WTC11 (cell line): ENCODE measurements at regions not wholly inside any gene's neighbourhood (a gene's known extent, or its start where the extent isn't known, plus 50 kb on each side); places are given as distances from the start of the nearest gene placed in this dataset.

Experiments used
- ATF3 ChIP-seq: sonication (generic); formaldehyde crosslinking; conservative IDR thresholded peaks from 2 replicates; pipeline ENCODE4 v1.8.1; 2022; ENCODE audit warnings: mild to moderate bottlenecking, missing genetic modification reagents
- CTCF ChIP-seq: fragments of 200-600 bp; IDR thresholded peaks from 2 replicates; pipeline ENCODE4 v1.8.0; 2022; ENCODE audit warnings: antibody characterized with exemption
- MAX ChIP-seq: sonication (generic); formaldehyde crosslinking; IDR thresholded peaks from 2 replicates; pipeline ENCODE4 v1.8.0; 2022; ENCODE audit warnings: mild to moderate bottlenecking, missing genetic modification reagents
- MLX ChIP-seq: sonication (generic); formaldehyde crosslinking; IDR thresholded peaks from 2 replicates; pipeline ENCODE4 v1.8.1; 2023; ENCODE audit warnings: mild to moderate bottlenecking, missing genetic modification reagents, moderate library complexity
- NFE2L1 ChIP-seq: sonication (generic); formaldehyde crosslinking; IDR thresholded peaks from 2 replicates; pipeline ENCODE4 v1.8.1; 2023; ENCODE audit warnings: missing genetic modification reagents
- ZBTB43 ChIP-seq: sonication (generic); formaldehyde crosslinking; IDR thresholded peaks from 2 replicates; pipeline ENCODE4 v1.8.1; 2023; ENCODE audit warnings: mild to moderate bottlenecking, missing genetic modification reagents

- no peak for TF ChIP-seq NFE2L1 (CRISPR knock-in tag)
- TF ChIP-seq MLX (CRISPR knock-in tag): no peak
- TF ChIP-seq MAX: no peak
- TF ChIP-seq CTCF: no peak
- TF ChIP-seq ATF3 (CRISPR knock-in tag): no peak
- no peak for TF ChIP-seq ZBTB43 (CRISPR knock-in tag)
Measured at GRCh38 chr17:51434434-51435170, 174.3 kb downstream of the UTP18 start.
